ENCODE measurements at regions not wholly inside any gene's neighbourhood (a gene's known extent, or its start where the extent isn't known, plus 50 kb on each side); places are given as distances from the start of the nearest gene placed in this dataset.

- TF ChIP-seq CTCF (IDR thresholded peaks at IDR 0.05), result no peak
- TF ChIP-seq POLR2A (IDR thresholded peaks at IDR 0.05), result no peak
Measured at GRCh38 chr5:153866176-153866575, 172.5 kb downstream of the FAM114A2 start.

Data from testis (tissue), 2 donors.